ENCODE measurements at regions not wholly inside any gene's neighbourhood (a gene's known extent, or its start where the extent isn't known, plus 50 kb on each side); places are given as distances from the start of the nearest gene placed in this dataset.
"Not testable (repeated sequence)": the region's sequence is repeated elsewhere in the genome, so short reads cannot be mapped to it uniquely, and the experiment has no call there.

GRCh38 chr12:34142430-34142829, 120.1 kb downstream of the ALG10 start:
- Histone ChIP-seq H3K36me3 (no peaks in the 10 kb centered on the region), H3K4me1 (no peaks in the 10 kb centered on the region), H3K27ac (replicated peaks in 1 of 4) (no peak overlapping the region), H3K9me3 (peaks cover 0 to 5% (median 0%) of the 10 kb centered on the region in 4 donors), H3K4me3 (no peak overlapping the region), H3K27me3 (peaks cover 0 to 9% (median 0%) of the 10 kb centered on the region in 4 donors)
- no peak for DNase-seq (ENCODE audit: extremely low spot score)
- 71% methylated on average over 4 of the region's 11 CpGs for WGBS
- intact Hi-C loops (cut with DNase I), result no loop called here
- TF ChIP-seq EP300 (IDR thresholded peaks at IDR 0.05) (no peak), CTCF (IDR thresholded peaks at IDR 0.05) (no peak), POLR2AphosphoS5 (IDR thresholded peaks at IDR 0.05) (no peak), POLR2A (IDR thresholded peaks at IDR 0.05; ENCODE audit: low read depth) (no peak)

- intact Hi-C loops (cut with DNase I), result no loop called here
- H3K36me3 ChIP-seq, result no peaks in the 10 kb centered on the region
- no peak overlapping the region for H3K4me3 ChIP-seq
- H3K4me1 ChIP-seq, result no peaks in the 10 kb centered on the region
- peaks cover 0 to under 1% (median 0%) of the 10 kb centered on the region in 4 donors for H3K9me3 ChIP-seq
- no peaks in the 10 kb centered on the region for H3K27me3 ChIP-seq
- no peak for DNase-seq (ENCODE audit: extremely low spot score)
- no peak for TF ChIP-seq POLR2AphosphoS5 (IDR thresholded peaks at IDR 0.05)
- TF ChIP-seq EP300 (IDR thresholded peaks at IDR 0.05), result no peak
- TF ChIP-seq POLR2A (IDR thresholded peaks at IDR 0.05; ENCODE audit: low read depth), result no peak
- TF ChIP-seq CTCF (IDR thresholded peaks at IDR 0.05), result no peak
- no peak overlapping the region for H3K27ac ChIP-seq (replicated peaks in 1 of 4)
Observed at GRCh38 chr12:34151019-34151418, 128.7 kb downstream of the ALG10 start.

GRCh38 chr12:34163443-34163842, 141.1 kb downstream of the ALG10 start:
- no peak for DNase-seq (ENCODE audit: extremely low spot score)
- Histone ChIP-seq H3K36me3 (no peaks in the 10 kb centered on the region), H3K4me1 (no peaks in the 10 kb centered on the region), H3K27me3 (no peaks in the 10 kb centered on the region), H3K4me3 (no peak overlapping the region), H3K9me3 (no peaks in the 10 kb centered on the region), H3K27ac (replicated peaks in 1 of 4) (no peak overlapping the region)
- intact Hi-C loops (cut with DNase I), result no loop called here
- whole genome bisulfite sequencing, result 25% methylated on average over 1 of the region's 1 CpG
- TF ChIP-seq POLR2A (IDR thresholded peaks at IDR 0.05; ENCODE audit: low read depth) (no peak), POLR2AphosphoS5 (IDR thresholded peaks at IDR 0.05) (no peak), EP300 (IDR thresholded peaks at IDR 0.05) (no peak), CTCF (IDR thresholded peaks at IDR 0.05) (no peak)

GRCh38 chr12:34166427-34167060, 144.2 kb downstream of the ALG10 start:
- TF ChIP-seq CTCF (IDR thresholded peaks at IDR 0.05), result no peak
- TF ChIP-seq POLR2A (IDR thresholded peaks at IDR 0.05; ENCODE audit: low read depth), result no peak
- no peak for TF ChIP-seq EP300 (IDR thresholded peaks at IDR 0.05)
- no peak for TF ChIP-seq POLR2AphosphoS5 (IDR thresholded peaks at IDR 0.05)
- no peaks in the 10 kb centered on the region for H3K4me1 ChIP-seq
- H3K9me3 ChIP-seq, result no peaks in the 10 kb centered on the region
- H3K36me3 ChIP-seq, result no peaks in the 10 kb centered on the region
- WGBS, result 90% methylated on average over 31 of the region's 41 CpGs
- no peak for DNase-seq (ENCODE audit: extremely low spot score)
- no peaks in the 10 kb centered on the region for H3K27me3 ChIP-seq
- H3K4me3 ChIP-seq, result no peak overlapping the region
- intact Hi-C loops (cut with DNase I), result no loop called here
- H3K27ac ChIP-seq (replicated peaks in 1 of 4), result no peak overlapping the region

GRCh38 chr12:34168507-34168906, 146.2 kb downstream of the ALG10 start:
- H3K4me3 ChIP-seq; H3K27ac ChIP-seq (replicated peaks in 1 of 4); H3K4me1 ChIP-seq; intact Hi-C loops (cut with DNase I); DNase-seq (ENCODE audit: extremely low spot score); H3K27me3 ChIP-seq; H3K36me3 ChIP-seq; H3K9me3 ChIP-seq: not testable (repeated sequence)
- WGBS, result 81% methylated on average over 1 of the region's 1 CpG
